SK-N-SH (cell line): ENCODE measurements at regions not wholly inside any gene's neighbourhood (a gene's known extent, or its start where the extent isn't known, plus 50 kb on each side); places are given as distances from the start of the nearest gene placed in this dataset.

Experiments
- CTCF ChIP-seq: fragments of 200-600 bp; sonication (generic); IDR thresholded peaks from 2 replicates; pipeline ENCODE4 v1.6.1; 2017; ENCODE audit warnings: antibody characterized with exemption, mild to moderate bottlenecking, moderate library complexity
- TF ChIP-seq, protein P1 (sequence below): IDR thresholded peaks from 2 replicates; pipeline ENCODE4 v1.6.1; 2012; ENCODE audit warnings: mild to moderate bottlenecking, low read depth, low read length, moderate library complexity

GRCh38 chr4:138770818-138771217 is 244.8 kb upstream of the NOCT start:
- TF ChIP-seq CTCF, result no peak
- TF ChIP-seq, protein P1, sequence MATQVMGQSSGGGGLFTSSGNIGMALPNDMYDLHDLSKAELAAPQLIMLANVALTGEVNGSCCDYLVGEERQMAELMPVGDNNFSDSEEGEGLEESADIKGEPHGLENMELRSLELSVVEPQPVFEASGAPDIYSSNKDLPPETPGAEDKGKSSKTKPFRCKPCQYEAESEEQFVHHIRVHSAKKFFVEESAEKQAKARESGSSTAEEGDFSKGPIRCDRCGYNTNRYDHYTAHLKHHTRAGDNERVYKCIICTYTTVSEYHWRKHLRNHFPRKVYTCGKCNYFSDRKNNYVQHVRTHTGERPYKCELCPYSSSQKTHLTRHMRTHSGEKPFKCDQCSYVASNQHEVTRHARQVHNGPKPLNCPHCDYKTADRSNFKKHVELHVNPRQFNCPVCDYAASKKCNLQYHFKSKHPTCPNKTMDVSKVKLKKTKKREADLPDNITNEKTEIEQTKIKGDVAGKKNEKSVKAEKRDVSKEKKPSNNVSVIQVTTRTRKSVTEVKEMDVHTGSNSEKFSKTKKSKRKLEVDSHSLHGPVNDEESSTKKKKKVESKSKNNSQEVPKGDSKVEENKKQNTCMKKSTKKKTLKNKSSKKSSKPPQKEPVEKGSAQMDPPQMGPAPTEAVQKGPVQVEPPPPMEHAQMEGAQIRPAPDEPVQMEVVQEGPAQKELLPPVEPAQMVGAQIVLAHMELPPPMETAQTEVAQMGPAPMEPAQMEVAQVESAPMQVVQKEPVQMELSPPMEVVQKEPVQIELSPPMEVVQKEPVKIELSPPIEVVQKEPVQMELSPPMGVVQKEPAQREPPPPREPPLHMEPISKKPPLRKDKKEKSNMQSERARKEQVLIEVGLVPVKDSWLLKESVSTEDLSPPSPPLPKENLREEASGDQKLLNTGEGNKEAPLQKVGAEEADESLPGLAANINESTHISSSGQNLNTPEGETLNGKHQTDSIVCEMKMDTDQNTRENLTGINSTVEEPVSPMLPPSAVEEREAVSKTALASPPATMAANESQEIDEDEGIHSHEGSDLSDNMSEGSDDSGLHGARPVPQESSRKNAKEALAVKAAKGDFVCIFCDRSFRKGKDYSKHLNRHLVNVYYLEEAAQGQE, result no peak
